Stimulated activated CD8-positive, alpha-beta memory T cell treated with anti-CD3 and anti-CD28 coated beads, Interleukin-15, amount 100 ng/mL, for 48 hours (primary cell): ENCODE measurements at regions not wholly inside any gene's neighbourhood (a gene's known extent, or its start where the extent isn't known, plus 50 kb on each side); places are given as distances from the start of the nearest gene placed in this dataset.

ENCODE experiments used
- DNase-seq, 2 donors: peaks; one replicate each; pipeline ENCODE4 v3.0.0-alpha.2; 2020; ENCODE audit warnings: low read depth in 2 of 2

DNA sequence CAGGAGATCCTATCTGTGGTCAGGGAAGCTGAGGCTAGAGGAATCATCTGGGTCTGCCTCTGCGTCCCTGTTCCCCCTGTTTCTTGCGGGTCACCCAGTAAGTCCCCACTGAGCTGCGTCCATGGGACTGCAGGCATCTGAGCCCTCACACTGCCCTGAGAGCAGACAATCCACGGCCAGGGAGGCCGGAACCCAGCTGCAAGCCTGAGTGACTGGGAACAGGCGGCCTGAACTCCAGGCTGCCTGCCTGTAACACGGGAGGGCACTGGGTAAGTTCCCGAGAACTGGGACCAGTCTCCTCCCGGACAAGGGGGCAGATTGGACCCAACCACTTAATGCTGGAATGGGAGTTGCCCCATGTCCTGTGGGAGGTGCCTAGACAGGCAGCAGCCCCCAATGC, 727.4 kb downstream of the BRD1 start:
- DNase-seq = no peak

DNA sequence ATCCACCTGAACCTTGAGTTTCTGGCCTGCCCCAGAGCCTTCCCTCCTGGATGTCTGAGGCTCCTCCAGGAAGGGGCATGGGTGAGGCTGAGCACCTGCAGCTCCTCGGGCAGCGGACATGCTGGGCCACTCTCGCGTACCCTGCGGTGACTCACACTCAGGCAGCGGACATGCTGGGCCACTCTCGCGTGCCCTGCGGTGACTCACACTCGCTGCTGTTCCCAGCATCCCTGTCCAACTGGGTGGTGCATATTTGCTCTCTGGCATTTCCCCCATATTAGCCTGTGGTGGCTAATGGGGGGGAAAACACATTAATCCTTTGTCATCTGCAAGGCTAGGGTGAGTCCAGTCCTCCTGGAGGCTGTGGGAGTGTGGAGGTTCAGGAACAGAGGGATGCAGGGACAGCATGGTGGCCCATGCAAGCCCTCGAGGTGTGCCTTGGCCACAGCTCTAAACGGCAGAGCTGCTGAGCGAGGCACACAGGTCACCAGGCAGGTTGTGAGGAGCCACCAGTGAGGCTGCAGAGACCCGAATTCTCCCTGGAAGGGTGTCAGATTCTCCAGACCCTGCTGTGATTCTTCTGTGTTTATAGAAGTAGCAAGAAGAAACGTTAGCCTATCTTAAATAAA, 728.1 kb downstream of the BRD1 start:
- DNase-seq = no peak

DNA sequence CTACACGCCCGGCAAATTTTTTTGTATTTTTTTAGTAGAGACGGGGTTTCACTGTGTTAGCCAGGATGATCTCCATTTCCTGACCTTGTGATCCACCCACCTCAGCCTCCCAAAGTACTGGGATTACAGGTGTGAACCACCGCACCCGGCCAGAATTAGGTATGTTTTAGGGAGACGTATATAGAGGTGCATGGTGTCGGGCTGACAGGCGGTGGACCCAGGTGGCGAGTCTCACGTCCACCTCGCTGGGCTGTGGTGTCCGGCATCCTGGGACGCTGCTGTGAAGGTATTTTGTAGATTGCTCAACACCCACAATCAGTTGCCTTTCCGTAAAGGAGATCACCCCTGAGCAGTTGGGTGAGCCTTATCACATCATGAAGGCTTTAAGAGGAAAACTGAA, 728.6 kb downstream of the BRD1 start:
- DNase-seq = no peak

- DNase-seq = no peak
Measured at GRCh38 chr22:49097966-49098365, 729.7 kb downstream of the BRD1 start.

GRCh38 chr22:49097171-49097925, 730.3 kb downstream of the BRD1 start:
- DNase-seq = no peak

GRCh38 chr22:49096476-49096875, 731.2 kb downstream of the BRD1 start:
- DNase-seq = no peak

- DNase-seq = no peak
Measured at GRCh38 chr22:49095366-49095765, 732.3 kb downstream of the BRD1 start.

DNA sequence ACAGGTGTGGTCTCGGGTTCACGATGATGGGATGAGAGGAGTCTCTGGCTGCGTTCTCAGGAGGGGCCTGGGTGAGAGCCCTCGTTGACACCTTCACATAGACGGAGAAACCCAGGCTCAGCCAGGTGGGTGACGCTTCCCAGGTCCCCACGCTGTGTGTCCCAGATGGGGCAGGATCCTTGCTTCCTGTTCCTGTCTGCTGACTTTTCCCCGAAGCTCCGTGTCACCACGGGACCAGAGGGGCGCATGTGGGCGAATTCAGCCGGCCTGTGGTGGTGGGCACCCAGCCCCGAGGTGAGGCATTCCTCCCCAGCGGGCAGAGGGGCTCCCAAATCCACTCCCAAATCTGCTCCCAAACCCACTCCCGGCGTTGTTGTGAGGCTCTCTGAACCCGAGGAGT, 732.8 kb downstream of the BRD1 start:
- DNase-seq = no peak

DNA sequence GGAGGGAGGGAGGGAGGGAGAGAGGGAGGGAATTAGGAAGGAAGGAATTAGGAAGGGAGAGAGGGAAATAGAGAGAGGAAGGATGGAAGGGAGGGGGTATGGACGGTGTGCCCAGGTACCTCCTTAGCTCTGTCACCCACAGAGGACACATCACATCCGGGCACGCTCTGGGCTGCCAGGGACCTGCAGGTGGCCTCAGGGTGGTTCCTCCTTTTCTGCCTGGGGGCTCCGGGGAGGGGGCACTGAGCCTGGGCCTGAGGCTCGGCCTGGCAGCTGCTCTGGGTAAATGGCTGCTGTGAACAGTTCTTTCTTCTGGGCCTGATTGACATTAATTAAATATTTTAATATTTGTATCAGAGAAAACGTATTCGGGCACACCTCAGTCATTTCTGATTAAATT, 733.5 kb downstream of the BRD1 start:
- no peak for DNase-seq

DNA sequence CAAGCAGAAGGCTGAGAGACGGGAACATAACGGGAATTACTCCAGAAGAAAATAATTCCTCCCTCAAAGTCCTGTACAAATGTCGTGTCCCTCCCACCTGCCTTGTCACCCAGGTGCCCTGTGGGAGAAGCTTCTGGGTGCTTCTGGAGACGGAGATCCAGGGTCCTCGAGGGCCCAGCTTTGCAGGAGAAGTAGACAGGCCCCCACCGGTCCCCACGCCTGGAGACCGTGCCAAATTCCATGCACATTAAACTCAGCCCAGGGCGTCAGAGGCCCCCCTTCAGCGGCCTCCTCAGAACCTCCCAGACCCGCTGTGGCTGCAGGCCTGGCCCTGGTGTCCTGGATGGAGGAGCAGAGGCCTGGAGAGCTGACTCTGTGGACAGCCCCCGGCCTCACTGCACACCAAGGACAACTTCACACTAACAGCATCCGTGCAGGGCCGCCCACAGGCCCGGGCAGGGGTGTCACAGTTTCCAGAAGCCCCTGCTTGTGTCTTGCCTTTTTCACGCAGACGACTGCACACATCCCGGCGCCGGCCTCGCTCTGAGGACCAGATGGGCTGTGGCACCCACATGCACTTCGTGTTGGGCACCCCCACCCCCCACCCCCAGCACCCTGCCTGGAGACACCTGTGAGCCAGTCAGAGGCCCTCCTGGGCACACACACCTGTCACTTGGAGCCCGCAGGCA, 734.3 kb downstream of the BRD1 start:
- no peak for DNase-seq

DNA sequence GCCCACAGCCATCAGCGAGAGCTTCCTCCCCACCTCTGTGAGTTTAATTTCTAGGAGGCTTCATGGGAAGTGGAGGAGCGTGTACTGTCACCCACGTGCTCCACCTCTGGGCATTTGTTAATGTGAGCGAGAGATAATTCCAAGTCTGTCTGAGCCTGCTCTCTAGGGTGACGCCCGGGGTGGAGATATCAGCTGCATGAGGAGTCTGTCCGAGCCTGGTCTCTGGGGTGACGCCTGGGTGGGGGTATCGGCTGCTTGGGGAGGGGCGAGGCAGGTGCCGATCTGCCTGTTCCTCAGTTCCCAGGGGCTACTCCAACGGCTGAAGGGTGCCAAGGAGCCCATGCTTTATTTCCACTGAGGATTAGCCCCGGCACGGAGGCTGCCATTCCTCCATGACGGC, 735.0 kb downstream of the BRD1 start:
- no peak for DNase-seq

- no peak for DNase-seq
Measured at GRCh38 chr22:49091917-49092545, 735.6 kb downstream of the BRD1 start.

DNA sequence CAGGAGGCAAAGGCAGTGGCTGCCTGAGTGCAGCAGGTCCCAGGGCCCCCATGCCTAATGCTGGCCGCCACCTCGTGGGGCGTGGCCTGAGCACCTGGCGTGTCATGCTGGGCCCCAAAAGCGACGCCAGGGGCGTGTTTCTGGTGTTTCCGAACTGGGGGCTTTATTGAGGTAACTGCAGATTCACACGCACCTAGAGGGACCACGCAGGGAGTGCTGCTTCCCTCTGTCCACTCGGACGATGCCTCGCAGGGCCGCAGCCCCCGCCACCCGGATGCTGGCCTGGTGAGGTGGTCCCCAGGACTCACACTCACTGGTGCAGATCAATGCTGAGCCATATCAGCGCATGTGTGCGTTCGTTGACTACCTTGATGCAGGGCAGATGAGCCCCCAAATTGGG, 736.2 kb downstream of the BRD1 start:
- no peak for DNase-seq

DNA sequence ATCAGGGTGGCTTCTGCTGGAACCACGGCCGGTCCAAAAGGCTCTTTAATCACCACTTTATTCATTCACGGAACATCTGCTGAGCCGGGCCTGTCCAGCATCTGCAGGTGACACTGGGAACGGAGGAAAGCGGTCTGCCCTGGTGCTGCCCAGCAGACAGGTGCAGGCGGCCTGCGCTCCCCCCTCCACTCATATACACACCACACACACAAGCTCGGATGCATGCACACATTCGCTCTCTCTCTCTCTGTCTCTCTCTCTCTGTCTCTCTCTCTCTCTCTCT, 736.9 kb downstream of the BRD1 start:
- DNase-seq = no peak

DNA sequence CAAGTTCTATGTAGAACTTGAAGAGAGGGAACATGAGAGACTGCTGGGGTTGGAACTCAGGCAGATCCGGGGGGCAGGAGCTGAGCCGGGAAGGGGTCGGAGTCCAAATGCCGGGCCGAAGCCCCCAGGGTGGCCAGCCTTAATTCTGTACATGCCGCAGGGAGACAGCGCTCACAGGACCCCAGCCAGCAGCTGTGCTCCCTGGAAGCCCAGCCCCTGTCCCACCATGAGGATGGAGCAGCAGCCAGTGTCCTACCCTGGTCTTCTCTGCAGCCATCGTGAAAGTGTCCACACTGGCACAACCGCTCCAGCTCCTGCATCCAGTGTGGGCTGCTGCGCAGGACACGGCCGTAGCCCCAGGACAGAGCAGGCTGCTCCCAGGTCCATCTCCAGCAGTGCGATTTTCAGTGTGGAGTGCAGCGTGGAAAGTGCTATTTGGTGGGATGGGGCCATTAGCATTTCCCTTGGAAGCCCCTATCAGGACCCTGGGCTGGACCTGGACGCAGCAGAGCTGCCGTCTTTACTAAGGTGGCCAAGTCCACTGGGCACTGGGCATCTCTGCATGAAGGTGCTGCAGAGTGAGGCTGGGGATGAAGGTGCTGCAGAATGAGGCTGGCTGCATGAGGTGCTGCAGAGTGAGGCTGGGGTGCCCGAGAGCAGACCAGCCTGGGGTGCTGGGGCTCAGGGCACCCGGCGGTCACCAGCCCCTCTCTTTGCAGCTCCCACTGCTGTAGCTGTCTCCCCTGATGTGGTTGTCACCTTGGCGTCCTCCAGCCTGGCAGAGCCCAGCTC, 737.4 kb downstream of the BRD1 start:
- DNase-seq = no peak

DNA sequence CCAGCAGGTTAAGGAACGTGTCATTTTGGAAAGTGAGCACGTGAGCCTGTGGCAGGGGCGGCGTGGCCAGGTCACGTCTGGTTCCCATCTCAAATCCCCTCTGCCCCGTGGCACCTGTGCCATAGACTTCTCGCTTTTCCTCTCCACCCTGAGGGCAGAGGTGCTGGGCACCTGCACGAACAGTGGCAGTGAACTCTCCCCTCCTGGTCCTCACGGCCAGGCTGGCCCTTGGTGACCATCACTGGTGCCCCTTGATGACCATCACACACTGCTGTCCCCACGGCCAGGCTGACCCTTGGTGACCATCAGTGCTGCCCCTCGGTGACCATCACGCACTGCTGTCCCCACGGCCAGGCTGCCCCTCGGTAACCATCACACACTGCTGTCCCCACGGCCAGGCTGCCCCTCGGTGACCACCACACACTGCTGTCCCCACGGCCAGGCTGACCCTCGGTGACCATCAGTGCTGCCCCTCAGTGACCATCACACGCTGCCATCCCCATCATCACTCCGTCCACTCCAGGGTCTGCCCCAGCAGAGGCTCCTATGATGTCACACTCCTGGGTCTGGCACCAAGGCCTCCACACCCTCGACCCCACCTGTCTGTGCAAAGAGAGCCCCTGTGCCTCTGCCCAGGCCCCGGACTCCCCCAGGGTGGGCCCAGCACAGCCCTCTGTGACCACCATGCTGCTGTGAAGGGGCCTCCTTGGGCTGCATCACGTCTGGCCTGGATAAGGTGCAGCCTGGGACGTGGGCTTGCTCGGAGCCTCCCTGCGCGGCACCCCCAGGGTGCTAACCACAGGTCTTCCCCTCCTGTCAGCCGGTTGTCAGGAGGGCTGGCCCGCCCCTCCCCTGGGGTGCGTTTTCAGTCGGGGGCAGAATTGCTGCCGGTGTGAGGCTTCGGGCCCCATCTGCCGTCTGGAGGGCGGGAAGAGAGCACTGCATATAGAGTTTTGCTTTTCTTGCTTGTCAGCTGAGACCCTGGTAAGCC, 738.6 kb downstream of the BRD1 start:
- DNase-seq = no peak

- DNase-seq = no peak
Measured at GRCh38 chr22:49087716-49088601, 739.7 kb downstream of the BRD1 start.

- DNase-seq = no peak
Measured at GRCh38 chr22:49087198-49087597, 740.5 kb downstream of the BRD1 start.

GRCh38 chr22:49086606-49087157, 741.0 kb downstream of the BRD1 start:
- no peak for DNase-seq

GRCh38 chr22:49086181-49086580, 741.5 kb downstream of the BRD1 start:
- DNase-seq = no peak
